A549 (cell line): ENCODE measurements at regions not wholly inside any gene's neighbourhood (a gene's known extent, or its start where the extent isn't known, plus 50 kb on each side); places are given as distances from the start of the nearest gene placed in this dataset.

Source experiments
- BHLHE40 ChIP-seq: IDR thresholded peaks from 2 replicates; pipeline ENCODE4 v1.6.1; 2012; ENCODE audit warnings: low read depth, low read length, inconsistent platforms
- CBX2 ChIP-seq: fragments of 200-600 bp; sonication (generic); IDR thresholded peaks from 2 replicates; pipeline ENCODE4 v1.6.1; 2016; ENCODE audit warnings: low read depth, mild to moderate bottlenecking, borderline replicate concordance
- CTCF ChIP-seq: fragments of >200 bp; sonication (Bioruptor Twin); formaldehyde crosslinking; IDR thresholded peaks from 3 replicates; pipeline ENCODE4 v1.5.1; 2016
- KDM1A ChIP-seq: fragments of 200-600 bp; sonication (generic); IDR thresholded peaks from 2 replicates; pipeline ENCODE4 v1.6.1; 2016; ENCODE audit warnings: low read depth, mild to moderate bottlenecking
- MYC ChIP-seq: IDR thresholded peaks from 2 replicates; pipeline ENCODE4 v1.6.1; 2012; ENCODE audit warnings: mild to moderate bottlenecking, inconsistent platforms, low read length, improper control_type of control experiment, borderline replicate concordance
- POLR2A ChIP-seq: IDR thresholded peaks from 2 replicates; pipeline ENCODE4 v1.6.1; 2012; ENCODE audit warnings: mild to moderate bottlenecking, low read length
- REST ChIP-seq: fragments of 200-600 bp; sonication (generic); IDR thresholded peaks from 2 replicates; pipeline ENCODE4 v1.6.1; 2016; ENCODE audit warnings: antibody characterized with exemption, mild to moderate bottlenecking, moderate library complexity
- TP53 ChIP-seq: fragments of 250-450 bp; sonication (Bioruptor Pico); IDR thresholded peaks from 2 replicates; pipeline ENCODE4 v1.5.0; 2021; ENCODE audit warnings: mild to moderate bottlenecking, moderate library complexity
- ZC3H11A ChIP-seq: fragments of 450-650 bp; IDR thresholded peaks from 2 replicates; pipeline ENCODE4 v1.6.1; 2014; ENCODE audit warnings: antibody characterized with exemption, mild to moderate bottlenecking

DNA sequence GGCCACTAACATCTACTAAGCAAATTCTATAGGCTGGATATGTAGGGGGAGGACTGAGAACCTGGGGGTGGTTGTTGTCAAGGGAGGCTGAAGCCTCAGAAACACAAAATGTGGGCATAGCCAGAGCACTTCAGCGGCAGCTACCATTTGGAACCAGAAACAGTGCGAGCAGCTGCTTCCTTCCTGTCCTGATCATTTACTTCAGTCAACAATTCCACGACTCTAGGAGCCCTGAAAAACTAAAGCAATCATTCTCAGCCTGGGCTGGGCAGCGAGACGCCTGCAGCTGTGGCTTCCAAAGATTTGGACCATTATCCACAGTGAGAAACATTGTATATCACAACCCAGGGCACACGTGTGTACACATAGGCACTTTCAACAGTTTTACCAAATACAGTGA, 93.9 kb upstream of the WSCD1 start:
- TF ChIP-seq CTCF = no peak
- no peak for TF ChIP-seq BHLHE40
- no peak for TF ChIP-seq ZC3H11A
- TF ChIP-seq CBX2 = no peak
- TF ChIP-seq MYC = no peak
- TF ChIP-seq POLR2A = no peak
- no peak for TF ChIP-seq REST
- TF ChIP-seq TP53 = no peak
- TF ChIP-seq KDM1A = no peak
